ENCODE measurements at regions not wholly inside any gene's neighbourhood (a gene's known extent, or its start where the extent isn't known, plus 50 kb on each side); places are given as distances from the start of the nearest gene placed in this dataset.

DNA sequence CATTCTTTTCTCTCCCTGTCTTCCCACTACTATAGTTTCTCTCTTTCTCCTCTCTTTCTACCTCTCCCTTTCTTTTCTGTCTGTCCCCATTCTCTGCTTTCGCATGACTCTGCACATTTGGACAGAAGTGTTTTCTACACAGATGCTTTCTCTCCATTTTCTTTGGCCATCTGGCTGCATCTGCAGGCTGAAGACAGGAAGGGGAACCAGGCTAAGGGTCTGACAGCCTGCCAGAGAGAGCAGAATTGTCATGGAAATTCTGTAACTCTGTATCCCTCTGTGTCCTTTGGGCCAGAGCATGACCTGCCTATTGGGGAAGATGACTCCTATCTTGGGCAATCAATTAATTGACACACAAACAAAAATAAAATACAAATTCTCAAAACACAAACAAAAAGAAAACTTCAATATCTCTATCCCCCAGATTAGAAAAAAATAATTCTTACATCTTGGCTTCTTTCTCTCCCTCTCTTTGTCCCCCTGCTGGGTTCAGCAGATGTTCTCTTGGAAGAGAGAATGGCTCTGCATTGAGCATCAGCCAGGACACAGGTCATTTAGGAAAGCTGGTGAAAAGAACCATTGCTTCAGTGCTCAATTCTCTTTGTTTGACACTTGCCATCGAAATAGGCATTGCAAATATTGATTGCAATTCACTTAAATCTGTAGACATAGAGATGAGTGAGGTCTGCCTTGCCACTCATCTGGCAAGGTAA, 415.9 kb upstream of the KLF4 start:
- ChIA-PET CTCF (no interaction called here), POLR2A (no interaction called here)
- Mint-ChIP-seq H3K9me3 (no peaks in the 10 kb centered on the region), H3K27me3 (no peaks in the 10 kb centered on the region), H3K4me1 (ENCODE audit: low read depth) (no peaks in the 10 kb centered on the region), H3K27ac (no peak overlapping the region), H3K4me3 (no peak overlapping the region), H3K36me3 (no peaks in the 10 kb centered on the region)
- no peak for DNase-seq
- intact Hi-C loops (cut with micrococcal nuclease): no loop called here

DNA sequence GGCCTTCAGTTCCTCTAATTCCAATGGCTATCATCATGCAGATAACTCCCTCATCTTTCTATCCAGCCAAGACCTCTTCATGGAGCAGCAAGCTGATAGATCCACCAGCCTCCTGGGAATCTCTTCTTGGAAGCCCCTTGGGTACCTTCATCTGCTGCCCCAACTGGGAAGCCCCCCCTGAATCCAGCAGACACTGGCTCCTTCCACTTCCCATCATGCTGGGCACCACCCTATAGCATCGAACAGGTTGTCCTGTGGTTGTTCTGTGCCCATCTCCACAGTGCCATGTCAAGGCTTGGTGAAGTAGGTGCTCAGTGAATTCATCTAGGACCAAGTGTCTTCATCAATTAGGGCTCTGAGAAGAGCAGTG, 410.4 kb upstream of the KLF4 start:
- Mint-ChIP-seq H3K27ac (no peak overlapping the region), H3K4me1 (ENCODE audit: low read depth) (no peaks in the 10 kb centered on the region), H3K27me3 (no peaks in the 10 kb centered on the region), H3K9me3 (no peaks in the 10 kb centered on the region), H3K36me3 (no peaks in the 10 kb centered on the region), H3K4me3 (no peak overlapping the region)
- ChIA-PET POLR2A (no interaction called here), CTCF (no interaction called here)
- intact Hi-C loops (cut with micrococcal nuclease): no loop called here
- no peak for DNase-seq

DNA sequence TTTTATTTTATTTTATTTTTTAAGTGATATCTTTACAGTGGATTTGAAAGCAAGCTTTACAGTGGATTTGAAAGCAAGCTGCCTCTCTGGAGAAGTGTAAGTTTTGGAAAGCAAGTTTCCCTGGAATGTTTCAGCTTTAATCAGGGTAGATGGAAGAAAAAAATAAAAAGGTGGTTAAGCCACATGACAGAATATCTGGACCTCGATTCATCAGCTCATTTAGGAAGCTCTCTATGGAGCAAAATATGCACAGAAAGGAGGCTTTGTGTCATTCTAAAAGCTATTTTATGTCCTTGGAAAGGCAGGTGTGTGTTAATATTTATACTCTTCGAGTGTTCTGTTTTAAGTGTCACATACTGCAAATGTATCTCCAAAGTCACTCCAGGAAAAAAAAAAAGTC, 409.2 kb upstream of the KLF4 start:
- intact Hi-C loops (cut with micrococcal nuclease): no loop called here
- H3K4me1 Mint-ChIP-seq (ENCODE audit: low read depth): no peaks in the 10 kb centered on the region
- no peak overlapping the region for H3K4me3 Mint-ChIP-seq
- DNase-seq: no peak
- ChIA-PET CTCF (no interaction called here), POLR2A (no interaction called here)
- H3K27me3 Mint-ChIP-seq: no peaks in the 10 kb centered on the region
- H3K9me3 Mint-ChIP-seq: no peaks in the 10 kb centered on the region
- no peak overlapping the region for H3K27ac Mint-ChIP-seq
- no peaks in the 10 kb centered on the region for H3K36me3 Mint-ChIP-seq

DNA sequence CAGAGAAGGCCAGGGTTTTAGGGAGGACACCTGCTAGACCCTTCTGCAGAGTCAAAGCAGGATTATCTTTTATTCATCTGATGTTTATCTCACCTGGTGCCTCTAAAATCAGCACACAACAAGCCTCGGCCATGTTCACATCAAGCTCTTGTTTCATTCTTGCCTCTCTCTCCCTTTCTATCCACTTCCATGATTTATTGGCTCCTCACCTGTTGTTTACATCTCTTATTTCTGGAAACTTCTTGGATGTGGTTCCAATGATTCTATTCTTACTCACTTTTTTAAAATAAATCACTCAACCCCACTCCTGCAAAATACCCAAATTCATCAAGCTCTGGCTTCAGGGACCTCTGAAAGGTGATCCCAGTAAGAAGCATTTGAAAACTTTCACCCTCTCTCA, 407.0 kb upstream of the KLF4 start:
- Mint-ChIP-seq H3K4me3 (no peak overlapping the region), H3K27ac (no peak overlapping the region), H3K9me3 (peaks cover 3% of the 10 kb centered on the region), H3K4me1 (ENCODE audit: low read depth) (no peaks in the 10 kb centered on the region), H3K27me3 (no peaks in the 10 kb centered on the region), H3K36me3 (no peaks in the 10 kb centered on the region)
- DNase-seq: no peak
- CTCF ChIA-PET: no interaction called here
- POLR2A ChIA-PET: no interaction called here
- intact Hi-C loops (cut with micrococcal nuclease): no loop called here

DNA sequence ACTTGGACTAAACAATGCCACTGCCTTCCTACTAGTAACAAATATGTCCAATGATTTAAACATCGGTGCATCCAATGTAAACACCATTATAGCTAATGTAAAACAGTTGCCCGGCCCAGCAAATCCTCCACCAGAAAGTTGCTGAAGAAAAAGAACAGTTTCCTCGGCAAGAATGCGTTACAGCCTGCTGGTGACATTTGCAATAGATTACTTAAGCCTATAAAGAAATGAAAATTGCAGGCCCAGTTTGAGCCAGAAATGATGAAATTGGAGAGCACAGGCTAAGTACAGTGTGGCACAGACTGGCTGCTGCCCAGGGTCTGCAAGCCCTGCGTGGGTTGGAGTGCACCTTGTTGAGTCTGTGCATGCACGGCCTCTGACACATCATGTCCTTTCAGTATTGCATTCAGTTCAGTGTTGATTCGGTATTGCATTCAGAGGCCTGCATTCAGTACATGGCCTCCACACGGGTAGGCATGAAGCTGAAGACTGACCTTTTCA, 406.0 kb upstream of the KLF4 start:
- H3K27ac Mint-ChIP-seq: no peak overlapping the region
- intact Hi-C loops (cut with micrococcal nuclease): no loop called here
- ChIA-PET POLR2A (no interaction called here), CTCF (no interaction called here)
- no peaks in the 10 kb centered on the region for H3K27me3 Mint-ChIP-seq
- H3K4me3 Mint-ChIP-seq: no peak overlapping the region
- DNase-seq: no peak
- H3K36me3 Mint-ChIP-seq: no peaks in the 10 kb centered on the region
- no peaks in the 10 kb centered on the region for H3K4me1 Mint-ChIP-seq (ENCODE audit: low read depth)
- peaks cover 4% of the 10 kb centered on the region for H3K9me3 Mint-ChIP-seq

DNA sequence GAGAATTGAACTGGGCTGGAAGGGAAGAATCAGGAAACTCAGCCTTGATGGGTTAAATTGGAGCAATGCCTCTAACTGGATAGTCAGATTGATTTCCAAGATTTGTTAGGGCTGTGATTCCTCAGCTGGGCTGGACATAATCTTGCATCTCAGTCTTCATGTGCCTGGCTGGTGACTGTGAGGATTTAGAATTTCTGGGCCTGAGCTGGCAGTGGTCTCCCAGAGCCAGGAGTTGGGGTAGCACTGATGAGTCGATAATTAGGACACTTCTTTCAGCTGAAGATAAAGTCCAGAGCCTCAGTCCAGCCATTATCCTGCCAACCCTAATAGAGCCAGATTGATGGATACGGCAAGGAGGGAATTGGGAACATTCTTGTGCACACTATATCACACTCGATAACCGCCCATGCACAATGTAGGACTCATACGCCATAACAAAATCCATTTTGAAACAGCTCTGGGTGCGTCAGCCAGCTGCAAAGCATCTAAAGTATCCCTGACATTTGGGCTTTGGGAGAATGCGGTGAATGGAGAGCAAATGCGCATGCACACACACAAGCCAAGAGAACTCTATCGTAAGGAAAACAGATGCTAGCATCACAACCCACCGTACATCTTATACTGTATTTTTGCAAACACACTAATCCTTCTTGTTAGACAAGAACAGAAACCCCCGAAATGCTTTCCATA, 405.1 kb upstream of the KLF4 start:
- Mint-ChIP-seq H3K27me3 (no peaks in the 10 kb centered on the region), H3K36me3 (no peaks in the 10 kb centered on the region), H3K27ac (no peak overlapping the region), H3K4me1 (ENCODE audit: low read depth) (no peaks in the 10 kb centered on the region), H3K9me3 (peaks cover 9% of the 10 kb centered on the region), H3K4me3 (no peak overlapping the region)
- DNase-seq: no peak
- CTCF ChIA-PET: no interaction called here
- POLR2A ChIA-PET: no interaction called here
- intact Hi-C loops (cut with micrococcal nuclease): no loop called here

DNA sequence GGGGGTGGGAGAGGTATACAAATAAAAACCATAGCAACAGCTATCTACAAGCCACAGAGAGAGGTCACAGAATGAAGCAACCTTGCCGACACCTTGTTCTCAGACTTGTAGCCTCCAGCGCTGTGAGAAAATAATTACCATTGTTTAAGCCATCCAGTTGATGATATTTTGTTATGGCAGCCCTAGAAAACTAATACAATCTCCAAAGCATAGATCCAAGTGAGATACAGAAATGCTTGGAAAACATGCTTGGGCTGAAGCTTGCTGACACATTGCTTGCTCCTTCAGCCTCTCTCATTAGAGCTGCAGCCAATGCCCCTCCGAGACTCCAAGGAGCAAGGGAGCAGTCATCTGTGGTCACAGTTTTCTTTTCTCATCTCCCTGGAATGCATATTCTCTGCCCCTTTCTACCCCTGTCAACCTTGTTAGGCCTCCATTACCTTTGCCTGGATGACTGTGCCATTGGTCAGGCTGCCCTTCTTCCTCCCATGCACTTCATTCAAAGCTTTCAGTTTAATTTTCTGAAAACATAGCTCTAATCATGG, 401.4 kb upstream of the KLF4 start:
- DNase-seq: no peak
- H3K36me3 Mint-ChIP-seq: no peaks in the 10 kb centered on the region
- no peaks in the 10 kb centered on the region for H3K4me1 Mint-ChIP-seq (ENCODE audit: low read depth)
- intact Hi-C loops (cut with micrococcal nuclease): no loop called here
- H3K9me3 Mint-ChIP-seq: peaks cover 9% of the 10 kb centered on the region
- H3K4me3 Mint-ChIP-seq: no peak overlapping the region
- no peaks in the 10 kb centered on the region for H3K27me3 Mint-ChIP-seq
- POLR2A ChIA-PET: no interaction called here
- CTCF ChIA-PET: no interaction called here
- H3K27ac Mint-ChIP-seq: no peak overlapping the region

DNA sequence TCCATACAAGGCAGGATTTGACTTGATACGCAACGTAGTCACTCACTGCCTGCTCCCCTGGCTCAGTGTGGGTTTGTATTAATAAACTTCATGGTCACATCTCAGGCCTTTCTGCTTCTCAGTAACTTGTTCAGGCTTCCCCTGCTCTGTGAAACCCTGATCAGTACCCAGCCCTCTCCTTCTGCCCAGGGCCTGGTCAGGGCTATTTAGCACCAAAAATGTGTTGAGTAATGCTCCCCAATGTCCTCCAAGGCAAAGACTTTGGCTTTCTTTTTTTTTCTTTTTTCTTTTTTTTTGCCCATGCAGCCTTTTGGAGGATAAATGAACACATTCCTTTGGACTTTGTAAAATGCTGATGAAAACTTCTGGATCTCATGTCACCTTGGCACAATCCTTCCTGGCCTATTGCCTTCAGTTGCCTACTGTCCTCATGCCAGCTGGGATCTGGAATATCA, 399.2 kb upstream of the KLF4 start:
- DNase-seq: no peak
- Mint-ChIP-seq H3K27ac (no peak overlapping the region), H3K36me3 (no peaks in the 10 kb centered on the region), H3K4me3 (no peak overlapping the region), H3K4me1 (ENCODE audit: low read depth) (no peaks in the 10 kb centered on the region), H3K27me3 (no peaks in the 10 kb centered on the region), H3K9me3 (peaks cover 9% of the 10 kb centered on the region)
- POLR2A ChIA-PET: no interaction called here
- CTCF ChIA-PET: no interaction called here
- intact Hi-C loops (cut with micrococcal nuclease): no loop called here

DNA sequence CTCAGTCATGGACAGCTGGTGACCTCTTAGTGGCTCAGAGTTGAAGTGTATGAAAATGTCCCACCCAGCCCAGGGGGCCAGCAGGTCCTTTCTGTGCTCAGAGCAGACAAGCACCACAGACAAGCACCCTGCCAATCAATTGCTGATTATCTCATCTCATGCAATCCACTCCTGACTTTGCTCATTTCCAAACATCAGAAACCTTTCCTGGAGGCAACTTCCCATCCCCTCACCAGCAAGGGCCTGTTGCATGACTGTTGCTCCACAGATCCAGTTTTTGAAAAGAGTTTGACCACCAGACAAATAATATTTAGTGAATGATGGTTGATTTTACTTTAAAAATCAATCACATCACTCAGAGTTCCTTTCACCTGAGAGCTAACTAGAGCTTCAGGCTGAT, 397.3 kb upstream of the KLF4 start:
- Mint-ChIP-seq H3K9me3 (peaks cover 7% of the 10 kb centered on the region), H3K36me3 (no peaks in the 10 kb centered on the region), H3K4me3 (no peak overlapping the region), H3K27me3 (no peaks in the 10 kb centered on the region), H3K4me1 (ENCODE audit: low read depth) (no peaks in the 10 kb centered on the region), H3K27ac (no peak overlapping the region)
- no peak for DNase-seq
- intact Hi-C loops (cut with micrococcal nuclease): no loop called here
- ChIA-PET POLR2A (no interaction called here), CTCF (no interaction called here)

DNA sequence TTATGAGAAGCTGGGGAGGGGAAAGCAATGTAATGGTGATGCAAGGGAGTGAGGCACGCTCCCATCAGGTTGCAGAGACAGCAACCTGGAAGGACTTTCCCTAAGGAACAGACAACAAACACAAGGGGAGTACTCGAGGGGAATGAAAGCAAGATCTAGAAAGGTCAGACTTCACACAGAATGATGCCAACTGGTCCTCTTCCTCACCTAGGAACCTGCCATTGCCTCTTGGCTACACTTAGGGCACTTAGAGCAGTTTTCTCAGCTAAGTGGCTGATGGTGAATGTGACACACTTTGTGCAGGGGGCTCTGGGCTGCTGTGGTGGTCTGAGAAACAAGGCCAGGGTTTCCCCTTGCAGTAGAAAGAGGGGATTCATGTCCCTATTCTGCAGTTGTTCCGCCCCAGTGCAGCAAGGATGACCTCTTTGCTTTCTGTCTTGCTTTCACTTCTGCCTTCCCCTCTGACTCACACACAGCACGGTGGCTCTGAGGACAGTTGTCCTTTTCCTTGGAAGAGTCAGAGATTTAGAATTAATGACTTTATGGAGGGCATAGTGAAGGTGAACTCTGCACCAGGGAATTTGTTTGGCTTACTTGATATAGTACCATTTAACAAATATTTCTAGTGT, 394.0 kb upstream of the KLF4 start:
- no peak for DNase-seq
- Mint-ChIP-seq H3K4me3 (no peak overlapping the region), H3K9me3 (no peaks in the 10 kb centered on the region), H3K36me3 (no peaks in the 10 kb centered on the region), H3K4me1 (ENCODE audit: low read depth) (no peaks in the 10 kb centered on the region), H3K27ac (no peak overlapping the region), H3K27me3 (no peaks in the 10 kb centered on the region)
- intact Hi-C loops (cut with micrococcal nuclease): no loop called here
- CTCF ChIA-PET: no interaction called here
- POLR2A ChIA-PET: no interaction called here

DNA sequence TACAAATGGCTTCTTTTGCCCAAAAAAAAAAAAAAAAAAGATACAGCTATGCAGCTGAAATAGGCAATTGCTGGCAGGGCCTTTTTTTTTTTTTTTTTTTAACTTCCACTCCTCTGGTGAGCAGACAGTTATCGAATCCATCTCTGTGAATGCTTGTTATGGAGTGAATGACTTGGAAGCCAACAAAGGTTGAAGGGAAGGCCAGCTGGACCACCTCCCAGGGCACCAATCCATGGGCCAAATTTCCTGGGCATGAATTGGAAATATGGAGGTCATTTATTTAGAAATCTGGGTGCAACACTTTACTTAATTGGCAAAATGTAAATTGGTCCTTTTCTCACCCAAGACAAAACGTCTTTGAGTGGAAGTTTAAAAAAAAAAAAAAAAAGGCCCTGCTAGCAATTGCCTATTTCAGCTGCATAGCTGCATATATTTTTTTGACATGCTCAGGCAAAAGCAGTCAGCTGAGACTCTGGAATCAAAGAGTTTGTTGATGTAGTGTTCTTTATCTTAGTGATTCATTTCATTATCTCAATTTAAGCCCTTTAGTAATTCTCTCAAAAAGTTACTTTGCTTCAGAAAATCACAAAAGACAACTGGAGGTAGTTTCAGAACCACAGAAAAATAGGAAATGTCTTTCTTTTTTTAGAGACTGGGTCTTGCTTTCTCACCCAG, 392.2 kb upstream of the KLF4 start:
- CTCF ChIA-PET: no interaction called here
- H3K4me3 Mint-ChIP-seq: no peak overlapping the region
- no peaks in the 10 kb centered on the region for H3K4me1 Mint-ChIP-seq (ENCODE audit: low read depth)
- H3K9me3 Mint-ChIP-seq: no peaks in the 10 kb centered on the region
- H3K27ac Mint-ChIP-seq: no peak overlapping the region
- intact Hi-C loops (cut with micrococcal nuclease): no loop called here
- DNase-seq: no peak
- H3K36me3 Mint-ChIP-seq: no peaks in the 10 kb centered on the region
- no peaks in the 10 kb centered on the region for H3K27me3 Mint-ChIP-seq
- POLR2A ChIA-PET: no interaction called here

DNA sequence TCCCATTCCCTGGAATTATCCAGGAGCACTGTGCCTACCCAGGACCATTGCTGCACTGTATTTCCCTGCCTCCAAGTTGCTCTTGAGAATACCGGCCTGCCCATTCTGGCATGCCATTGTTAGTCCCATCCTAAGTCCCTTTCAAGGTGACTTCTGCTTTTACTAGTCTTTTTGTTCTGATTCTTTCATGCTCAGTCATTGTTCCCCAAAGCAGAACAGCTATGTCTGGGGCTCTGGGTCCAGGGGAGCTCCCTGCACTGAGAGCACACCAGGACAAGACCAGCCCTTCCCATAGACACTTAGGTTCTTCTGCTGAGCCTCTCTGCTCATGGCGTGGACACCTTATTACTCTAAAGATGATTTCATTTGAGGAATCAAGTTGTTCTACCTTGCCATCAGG, 388.9 kb upstream of the KLF4 start:
- Mint-ChIP-seq H3K27ac (no peak overlapping the region), H3K27me3 (no peaks in the 10 kb centered on the region), H3K9me3 (no peaks in the 10 kb centered on the region), H3K4me3 (no peak overlapping the region), H3K36me3 (no peaks in the 10 kb centered on the region), H3K4me1 (ENCODE audit: low read depth) (no peaks in the 10 kb centered on the region)
- POLR2A ChIA-PET: no interaction called here
- no peak for DNase-seq
- CTCF ChIA-PET: no interaction called here
- intact Hi-C loops (cut with micrococcal nuclease): no loop called here
